ENCODE measurements at regions not wholly inside any gene's neighbourhood (a gene's known extent, or its start where the extent isn't known, plus 50 kb on each side); places are given as distances from the start of the nearest gene placed in this dataset.

DNA sequence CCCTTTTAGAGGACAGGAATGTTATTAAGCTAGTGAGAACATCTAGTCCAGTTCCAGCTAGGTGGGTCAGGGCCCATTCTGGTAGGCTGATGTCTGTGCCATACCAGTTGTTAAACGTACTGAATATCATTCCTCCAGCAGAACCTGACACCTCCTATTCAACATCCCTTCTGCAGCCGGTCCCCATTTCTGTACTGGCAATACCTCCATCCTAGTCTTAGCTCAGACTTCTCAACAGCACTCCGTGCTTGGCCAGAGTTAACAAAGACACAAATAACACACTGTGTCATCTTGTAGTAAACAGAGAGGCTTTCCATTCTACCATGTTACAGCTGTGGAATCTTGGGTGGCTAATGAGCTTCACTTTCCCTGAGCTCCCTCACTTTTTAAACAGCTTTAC, 94.3 kb upstream of the PDE3A start:
- TF ChIP-seq, protein P1, sequence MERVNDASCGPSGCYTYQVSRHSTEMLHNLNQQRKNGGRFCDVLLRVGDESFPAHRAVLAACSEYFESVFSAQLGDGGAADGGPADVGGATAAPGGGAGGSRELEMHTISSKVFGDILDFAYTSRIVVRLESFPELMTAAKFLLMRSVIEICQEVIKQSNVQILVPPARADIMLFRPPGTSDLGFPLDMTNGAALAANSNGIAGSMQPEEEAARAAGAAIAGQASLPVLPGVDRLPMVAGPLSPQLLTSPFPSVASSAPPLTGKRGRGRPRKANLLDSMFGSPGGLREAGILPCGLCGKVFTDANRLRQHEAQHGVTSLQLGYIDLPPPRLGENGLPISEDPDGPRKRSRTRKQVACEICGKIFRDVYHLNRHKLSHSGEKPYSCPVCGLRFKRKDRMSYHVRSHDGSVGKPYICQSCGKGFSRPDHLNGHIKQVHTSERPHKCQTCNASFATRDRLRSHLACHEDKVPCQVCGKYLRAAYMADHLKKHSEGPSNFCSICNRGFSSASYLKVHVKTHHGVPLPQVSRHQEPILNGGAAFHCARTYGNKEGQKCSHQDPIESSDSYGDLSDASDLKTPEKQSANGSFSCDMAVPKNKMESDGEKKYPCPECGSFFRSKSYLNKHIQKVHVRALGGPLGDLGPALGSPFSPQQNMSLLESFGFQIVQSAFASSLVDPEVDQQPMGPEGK (CRISPR knock-in tag; IDR thresholded peaks at IDR 0.05; ENCODE audit: borderline replicate concordance), result no peak
- TF ChIP-seq, protein P2, sequence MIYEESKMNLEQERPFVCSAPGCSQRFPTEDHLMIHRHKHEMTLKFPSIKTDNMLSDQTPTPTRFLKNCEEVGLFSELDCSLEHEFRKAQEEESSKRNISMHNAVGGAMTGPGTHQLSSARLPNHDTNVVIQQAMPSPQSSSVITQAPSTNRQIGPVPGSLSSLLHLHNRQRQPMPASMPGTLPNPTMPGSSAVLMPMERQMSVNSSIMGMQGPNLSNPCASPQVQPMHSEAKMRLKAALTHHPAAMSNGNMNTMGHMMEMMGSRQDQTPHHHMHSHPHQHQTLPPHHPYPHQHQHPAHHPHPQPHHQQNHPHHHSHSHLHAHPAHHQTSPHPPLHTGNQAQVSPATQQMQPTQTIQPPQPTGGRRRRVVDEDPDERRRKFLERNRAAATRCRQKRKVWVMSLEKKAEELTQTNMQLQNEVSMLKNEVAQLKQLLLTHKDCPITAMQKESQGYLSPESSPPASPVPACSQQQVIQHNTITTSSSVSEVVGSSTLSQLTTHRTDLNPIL (CRISPR knock-in tag; IDR thresholded peaks at IDR 0.05; ENCODE audit: low read depth), result no peak
- TF ChIP-seq GLIS3 (CRISPR knock-in tag; IDR thresholded peaks at IDR 0.05) (no peak), ZFP3 (CRISPR knock-in tag; IDR thresholded peaks at IDR 0.05) (no peak), ZC3H10 (CRISPR knock-in tag; IDR thresholded peaks at IDR 0.05) (no peak), ZNF565 (CRISPR knock-in tag; conservative IDR thresholded peaks at IDR 0.05; ENCODE audit: low read depth) (no peak)

Data from SK-N-SH treated with all-trans-retinoic acid at 6 μM for 48 hours (cell line).